ENCODE measurements at regions not wholly inside any gene's neighbourhood (a gene's known extent, or its start where the extent isn't known, plus 50 kb on each side); places are given as distances from the start of the nearest gene placed in this dataset.

DNA sequence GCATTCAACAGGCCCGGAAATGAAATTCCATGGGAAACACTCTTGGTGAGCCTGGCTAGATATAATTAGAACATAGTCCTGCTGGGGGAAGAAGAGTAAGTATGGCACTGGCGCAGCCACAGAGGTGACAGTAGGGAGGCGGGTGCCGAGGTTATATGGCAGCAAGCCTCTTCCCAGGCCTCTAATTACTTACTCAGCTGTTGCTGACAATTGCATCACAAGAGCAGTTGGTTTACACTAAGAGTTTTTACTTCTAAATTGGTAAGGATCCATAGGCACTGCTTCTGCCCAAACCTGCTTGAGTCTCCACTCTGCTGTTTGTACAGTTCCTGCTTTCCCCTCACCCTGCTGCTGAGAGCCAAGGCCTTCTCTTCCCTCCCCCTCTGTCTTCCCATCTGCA lies 93.3 kb upstream of the DUSP5 start:
- Mint-ChIP-seq H3K27ac (no peak overlapping the region), H3K36me3 (no peaks in the 10 kb centered on the region), H3K4me3 (no peak overlapping the region), H3K9me3 (no peaks in the 10 kb centered on the region), H3K27me3 (ENCODE audit: low read depth) (no peaks in the 10 kb centered on the region), H3K4me1 (peaks cover 41% of the 10 kb centered on the region)
- TF ChIP-seq, protein P1, sequence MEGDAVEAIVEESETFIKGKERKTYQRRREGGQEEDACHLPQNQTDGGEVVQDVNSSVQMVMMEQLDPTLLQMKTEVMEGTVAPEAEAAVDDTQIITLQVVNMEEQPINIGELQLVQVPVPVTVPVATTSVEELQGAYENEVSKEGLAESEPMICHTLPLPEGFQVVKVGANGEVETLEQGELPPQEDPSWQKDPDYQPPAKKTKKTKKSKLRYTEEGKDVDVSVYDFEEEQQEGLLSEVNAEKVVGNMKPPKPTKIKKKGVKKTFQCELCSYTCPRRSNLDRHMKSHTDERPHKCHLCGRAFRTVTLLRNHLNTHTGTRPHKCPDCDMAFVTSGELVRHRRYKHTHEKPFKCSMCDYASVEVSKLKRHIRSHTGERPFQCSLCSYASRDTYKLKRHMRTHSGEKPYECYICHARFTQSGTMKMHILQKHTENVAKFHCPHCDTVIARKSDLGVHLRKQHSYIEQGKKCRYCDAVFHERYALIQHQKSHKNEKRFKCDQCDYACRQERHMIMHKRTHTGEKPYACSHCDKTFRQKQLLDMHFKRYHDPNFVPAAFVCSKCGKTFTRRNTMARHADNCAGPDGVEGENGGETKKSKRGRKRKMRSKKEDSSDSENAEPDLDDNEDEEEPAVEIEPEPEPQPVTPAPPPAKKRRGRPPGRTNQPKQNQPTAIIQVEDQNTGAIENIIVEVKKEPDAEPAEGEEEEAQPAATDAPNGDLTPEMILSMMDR (IDR thresholded peaks at IDR 0.05; ENCODE audit: unreplicated experiment): no peak
- DNase-seq (ENCODE audit: low spot score in 2 of 2, unreplicated experiment in 2 of 2): no peak

GRCh38 chr10:110404825-110405224 lies 92.9 kb upstream of the DUSP5 start:
- no peaks in the 10 kb centered on the region for H3K27me3 Mint-ChIP-seq (ENCODE audit: low read depth)
- DNase-seq (ENCODE audit: low spot score in 2 of 2, unreplicated experiment in 2 of 2): no peak
- no peak overlapping the region for H3K4me3 Mint-ChIP-seq
- no peak overlapping the region for H3K27ac Mint-ChIP-seq
- TF ChIP-seq, protein P1 (IDR thresholded peaks at IDR 0.05; ENCODE audit: unreplicated experiment): no peak
- no peaks in the 10 kb centered on the region for H3K9me3 Mint-ChIP-seq
- H3K4me1 Mint-ChIP-seq: peaks cover 41% of the 10 kb centered on the region
- no peaks in the 10 kb centered on the region for H3K36me3 Mint-ChIP-seq

DNA sequence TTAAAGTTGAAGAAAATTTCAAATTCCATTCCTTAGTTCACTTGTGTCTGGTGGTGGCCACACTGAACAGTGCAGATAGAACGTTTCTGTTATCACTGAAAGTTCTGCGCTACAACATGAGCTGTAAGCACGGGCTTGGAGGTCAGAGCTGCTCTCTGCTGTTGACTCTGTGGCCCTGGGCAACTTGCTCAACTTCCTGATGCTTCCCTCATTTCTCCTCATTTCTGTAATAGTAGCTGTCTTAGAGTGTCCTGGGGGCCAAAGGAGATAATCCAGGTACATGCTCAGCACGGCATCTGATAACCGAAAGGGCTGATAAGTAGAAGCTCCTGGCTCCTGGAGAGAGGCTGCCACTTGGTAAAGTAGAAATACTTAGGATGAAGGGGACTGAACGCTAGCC lies 92.3 kb upstream of the DUSP5 start:
- H3K4me3 Mint-ChIP-seq: no peak overlapping the region
- H3K27me3 Mint-ChIP-seq (ENCODE audit: low read depth): no peaks in the 10 kb centered on the region
- DNase-seq (ENCODE audit: low spot score in 2 of 2, unreplicated experiment in 2 of 2): no peak
- H3K27ac Mint-ChIP-seq: no peak overlapping the region
- H3K4me1 Mint-ChIP-seq: peaks cover 41% of the 10 kb centered on the region
- H3K36me3 Mint-ChIP-seq: no peaks in the 10 kb centered on the region
- TF ChIP-seq, protein P1 (IDR thresholded peaks at IDR 0.05; ENCODE audit: unreplicated experiment): no peak
- no peaks in the 10 kb centered on the region for H3K9me3 Mint-ChIP-seq

GRCh38 chr10:110407301-110408170 lies 90.2 kb upstream of the DUSP5 start:
- Mint-ChIP-seq H3K4me1 (peaks cover 54% of the 10 kb centered on the region), H3K27ac (peak overlapping the region; percentile 53), H3K27me3 (ENCODE audit: low read depth) (no peaks in the 10 kb centered on the region), H3K9me3 (no peaks in the 10 kb centered on the region), H3K36me3 (no peaks in the 10 kb centered on the region), H3K4me3 (no peak overlapping the region)
- no peak for DNase-seq (ENCODE audit: low spot score in 2 of 2, unreplicated experiment in 2 of 2)
- TF ChIP-seq, protein P1 (IDR thresholded peaks at IDR 0.05; ENCODE audit: unreplicated experiment): no peak

DNA sequence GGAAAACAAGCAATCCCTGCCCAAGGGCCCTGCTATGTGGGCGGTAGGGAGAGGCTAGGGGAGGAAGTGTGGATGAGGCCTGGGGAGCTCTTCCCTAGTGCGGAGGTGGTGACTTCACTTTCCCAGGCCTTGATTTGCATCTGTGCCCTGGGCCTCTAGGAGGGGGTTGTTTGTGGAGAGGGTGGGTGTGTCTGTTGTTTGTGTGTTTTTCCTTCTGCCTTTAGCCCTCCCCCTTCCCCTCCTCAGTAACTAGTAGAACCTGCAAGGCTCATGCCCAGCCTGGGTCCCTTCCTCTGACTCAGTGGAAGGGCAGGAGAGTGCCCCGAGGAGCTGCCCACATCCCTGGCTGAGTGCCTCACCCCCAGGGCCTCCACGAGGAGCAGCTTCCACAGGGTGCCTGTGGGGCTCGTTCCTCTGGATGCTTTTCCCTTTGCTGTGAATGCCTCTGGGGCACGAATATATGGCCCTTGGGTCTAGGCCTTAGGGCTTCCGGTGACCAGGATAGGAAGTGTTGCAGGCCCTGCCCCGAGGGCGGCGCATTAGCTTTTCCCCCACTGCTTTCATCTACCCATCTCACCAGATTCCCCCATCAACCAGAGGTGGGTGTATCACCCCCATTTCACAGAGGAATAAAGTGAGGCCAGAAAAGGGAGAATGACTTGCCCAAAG lies 89.4 kb upstream of the DUSP5 start:
- H3K4me3 Mint-ChIP-seq: no peak overlapping the region
- H3K4me1 Mint-ChIP-seq: peaks cover 54% of the 10 kb centered on the region
- TF ChIP-seq, protein P1 (IDR thresholded peaks at IDR 0.05; ENCODE audit: unreplicated experiment): no peak
- H3K9me3 Mint-ChIP-seq: no peaks in the 10 kb centered on the region
- no peak for DNase-seq (ENCODE audit: low spot score in 2 of 2, unreplicated experiment in 2 of 2)
- H3K27ac Mint-ChIP-seq: peak overlapping the region; percentile 34
- no peaks in the 10 kb centered on the region for H3K36me3 Mint-ChIP-seq
- no peaks in the 10 kb centered on the region for H3K27me3 Mint-ChIP-seq (ENCODE audit: low read depth)

All from mesothelial cell of epicardium (in vitro differentiated cells).